SU-DHL-6 (cell line): ENCODE measurements at regions not wholly inside any gene's neighbourhood (a gene's known extent, or its start where the extent isn't known, plus 50 kb on each side); places are given as distances from the start of the nearest gene placed in this dataset.

Source experiments
- H2AFZ ChIP-seq: fragments of 200-600 bp; sonication (generic); 2 replicates; pipeline ENCODE4 v1.6.1; 2014; ENCODE audit warnings: low read depth, mild to moderate bottlenecking, moderate library complexity, mixed read lengths, antibody characterized with exemption, low read length; ENCODE audit not compliant: severe bottlenecking
- H3F3A ChIP-seq: fragments of 200-600 bp; shearing (Covaris generic); 2 replicates; pipeline ENCODE4 v1.6.0; 2016; ENCODE audit warnings: antibody characterized with exemption, mild to moderate bottlenecking; ENCODE audit not compliant: insufficient read depth
- H3K27ac ChIP-seq: fragments of 200-600 bp; sonication (generic); 2 replicates; pipeline ENCODE4 v1.5.1; 2016; ENCODE audit warnings: low read depth, mild to moderate bottlenecking, low read length, moderate library complexity, mixed read lengths
- H3K27me3 ChIP-seq: fragments of 200-600 bp; sonication (generic), shearing (Covaris generic); 2 replicates; pipeline ENCODE4 v1.6.0; 2014; ENCODE audit warnings: mild to moderate bottlenecking, low read length
- H3K36me3 ChIP-seq: fragments of 200-600 bp; sonication (generic); 2 replicates; pipeline ENCODE4 v1.6.1; 2014; ENCODE audit warnings: mild to moderate bottlenecking, low read length, mixed read lengths
- H3K4me2 ChIP-seq: fragments of 300-600, 200-600 bp; shearing (Covaris generic), sonication (generic); 2 replicates; pipeline ENCODE4 v1.6.0; 2014; ENCODE audit warnings: low read length, low read depth, mild to moderate bottlenecking; ENCODE audit not compliant: poor library complexity, severe bottlenecking
- H3K4me3 ChIP-seq: fragments of 200-600 bp; sonication (generic); 2 replicates; pipeline ENCODE4 v1.5.1; 2014; ENCODE audit warnings: antibody characterized with exemption, low read length, mild to moderate bottlenecking, mixed read lengths; ENCODE audit not compliant: insufficient read depth, poor library complexity, severe bottlenecking
- H3K79me2 ChIP-seq: fragments of 200-600 bp; sonication (generic); 2 replicates; pipeline ENCODE4 v1.6.1; 2014; ENCODE audit warnings: mild to moderate bottlenecking, low read length, moderate library complexity; ENCODE audit not compliant: insufficient read depth
- H3K9ac ChIP-seq: fragments of 200-600 bp; sonication (generic); 2 replicates; pipeline ENCODE4 v1.7.0; 2014; ENCODE audit warnings: mild to moderate bottlenecking, low read length
- H3K9me2 ChIP-seq: fragments of 200-600 bp; sonication (generic); replicated peaks from 2 replicates; pipeline ENCODE4 v1.6.1; 2014; ENCODE audit warnings: low read length; ENCODE audit not compliant: insufficient read depth
- H3K9me3 ChIP-seq: fragments of 200-600 bp; sonication (generic); 2 replicates; pipeline ENCODE4 v1.6.1; 2014; ENCODE audit warnings: low read length, mixed read lengths; ENCODE audit not compliant: insufficient read depth
- H4K20me1 ChIP-seq: fragments of 200-600 bp; sonication (generic); 2 replicates; pipeline ENCODE4 v1.6.1; 2014; ENCODE audit warnings: low read depth, mild to moderate bottlenecking, antibody characterized with exemption, low read length, moderate library complexity, mixed read lengths
- EZH2phosphoT487 ChIP-seq: fragments of 200-600 bp; sonication (generic), shearing (Covaris generic); conservative IDR thresholded peaks from 2 replicates; pipeline ENCODE4 v1.6.1; 2018; ENCODE audit warnings: mild to moderate bottlenecking, antibody characterized with exemption, low read length, moderate library complexity, mixed read lengths
- TF ChIP-seq, protein P1 (sequence below): fragments of 200-600 bp; sonication (generic); IDR thresholded peaks from one replicate; pipeline ENCODE4 v1.5.1; 2017; ENCODE audit warnings: antibody characterized with exemption, mild to moderate bottlenecking, low read length, moderate library complexity; ENCODE audit not compliant: insufficient read depth, poor library complexity, severe bottlenecking

DNA sequence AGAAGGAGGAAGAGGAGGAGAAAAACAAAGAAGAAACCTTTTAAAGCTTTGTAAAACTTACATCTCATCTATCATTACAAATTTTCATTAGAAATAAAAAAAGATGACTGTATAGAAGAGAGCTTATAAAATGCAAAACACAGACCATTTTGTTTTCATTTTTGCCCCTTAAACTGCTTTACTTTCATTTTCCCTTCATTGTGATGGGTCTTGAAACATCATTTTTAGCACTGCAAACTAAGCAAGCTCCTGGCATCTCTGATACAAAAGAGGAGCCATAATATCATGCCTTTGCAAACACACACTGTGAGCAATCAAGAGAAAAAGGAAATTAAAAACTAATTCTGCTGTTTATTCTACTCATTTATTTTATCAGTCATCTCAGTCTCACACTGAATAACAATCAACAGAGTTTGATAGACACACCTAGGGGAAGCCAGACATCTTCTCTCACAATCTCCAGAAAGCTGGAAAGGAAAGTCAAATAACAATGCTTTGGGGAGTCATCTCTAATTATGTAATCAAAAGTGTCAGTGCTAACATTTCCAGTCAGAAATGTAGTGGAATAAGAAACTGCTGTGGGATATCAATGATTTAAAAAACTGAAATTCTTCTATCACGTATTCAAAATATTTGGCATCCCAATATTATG, 467.7 kb upstream of the FAT3 start:
- Histone ChIP-seq H3K9ac (no peak overlapping the region), H4K20me1 (no peaks in the 10 kb centered on the region), H3K4me2 (no peak overlapping the region), H3K9me3 (no peaks in the 10 kb centered on the region), H3K4me3 (no peak overlapping the region), H2AFZ (no peak overlapping the region), H3K36me3 (no peaks in the 10 kb centered on the region), H3F3A (no peaks in the 10 kb centered on the region), H3K9me2 (no peaks in the 10 kb centered on the region), H3K79me2 (no peaks in the 10 kb centered on the region), H3K27me3 (no peaks in the 10 kb centered on the region), H3K27ac (no peak overlapping the region)
- no peak for TF ChIP-seq EZH2phosphoT487
- TF ChIP-seq, protein P1, sequence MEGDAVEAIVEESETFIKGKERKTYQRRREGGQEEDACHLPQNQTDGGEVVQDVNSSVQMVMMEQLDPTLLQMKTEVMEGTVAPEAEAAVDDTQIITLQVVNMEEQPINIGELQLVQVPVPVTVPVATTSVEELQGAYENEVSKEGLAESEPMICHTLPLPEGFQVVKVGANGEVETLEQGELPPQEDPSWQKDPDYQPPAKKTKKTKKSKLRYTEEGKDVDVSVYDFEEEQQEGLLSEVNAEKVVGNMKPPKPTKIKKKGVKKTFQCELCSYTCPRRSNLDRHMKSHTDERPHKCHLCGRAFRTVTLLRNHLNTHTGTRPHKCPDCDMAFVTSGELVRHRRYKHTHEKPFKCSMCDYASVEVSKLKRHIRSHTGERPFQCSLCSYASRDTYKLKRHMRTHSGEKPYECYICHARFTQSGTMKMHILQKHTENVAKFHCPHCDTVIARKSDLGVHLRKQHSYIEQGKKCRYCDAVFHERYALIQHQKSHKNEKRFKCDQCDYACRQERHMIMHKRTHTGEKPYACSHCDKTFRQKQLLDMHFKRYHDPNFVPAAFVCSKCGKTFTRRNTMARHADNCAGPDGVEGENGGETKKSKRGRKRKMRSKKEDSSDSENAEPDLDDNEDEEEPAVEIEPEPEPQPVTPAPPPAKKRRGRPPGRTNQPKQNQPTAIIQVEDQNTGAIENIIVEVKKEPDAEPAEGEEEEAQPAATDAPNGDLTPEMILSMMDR = no peak

DNA sequence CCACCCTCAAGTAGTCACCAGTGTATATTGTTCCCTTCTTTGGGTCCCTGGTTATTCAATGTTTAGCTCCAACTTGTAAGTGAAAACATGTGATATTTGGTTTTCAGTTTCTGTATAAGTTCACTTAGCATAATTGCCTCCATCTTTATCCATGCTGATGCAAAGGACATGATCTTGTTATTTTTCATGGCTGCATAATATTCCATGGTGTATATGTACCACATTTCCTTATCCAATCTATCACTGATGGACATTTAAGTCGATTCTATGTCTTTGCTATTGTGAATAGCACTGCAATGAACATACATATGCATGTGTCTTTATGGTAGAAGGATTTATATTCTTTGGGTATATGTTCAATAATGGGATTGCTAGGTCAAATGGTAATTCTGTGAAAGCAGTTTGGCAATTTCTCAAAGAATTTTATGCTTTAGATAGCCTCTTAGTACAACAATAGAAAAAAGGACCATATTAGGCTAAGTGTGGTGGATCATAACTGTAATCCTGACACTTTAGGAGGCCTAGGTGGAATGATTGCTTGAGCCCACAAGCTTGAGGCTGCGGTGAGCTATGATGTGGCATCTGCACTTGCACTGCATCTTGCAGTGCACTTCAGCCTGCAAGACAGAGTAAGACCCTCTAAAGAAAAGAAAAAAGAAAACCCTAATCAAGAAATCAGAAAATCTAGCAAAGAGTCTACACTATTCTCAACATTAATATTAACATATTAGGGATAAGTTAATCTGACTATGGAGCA, 468.5 kb upstream of the FAT3 start:
- no peak overlapping the region for H3K27ac ChIP-seq
- TF ChIP-seq EZH2phosphoT487 = no peak
- TF ChIP-seq, protein P1 = no peak
- no peaks in the 10 kb centered on the region for H3K36me3 ChIP-seq
- no peaks in the 10 kb centered on the region for H3K27me3 ChIP-seq
- no peaks in the 10 kb centered on the region for H3K79me2 ChIP-seq
- H3K4me2 ChIP-seq = no peak overlapping the region
- H3K4me3 ChIP-seq = no peak overlapping the region
- H3F3A ChIP-seq = no peaks in the 10 kb centered on the region
- H3K9me3 ChIP-seq = no peaks in the 10 kb centered on the region
- H2AFZ ChIP-seq = no peak overlapping the region
- no peaks in the 10 kb centered on the region for H3K9me2 ChIP-seq
- no peaks in the 10 kb centered on the region for H4K20me1 ChIP-seq
- H3K9ac ChIP-seq = no peak overlapping the region

DNA sequence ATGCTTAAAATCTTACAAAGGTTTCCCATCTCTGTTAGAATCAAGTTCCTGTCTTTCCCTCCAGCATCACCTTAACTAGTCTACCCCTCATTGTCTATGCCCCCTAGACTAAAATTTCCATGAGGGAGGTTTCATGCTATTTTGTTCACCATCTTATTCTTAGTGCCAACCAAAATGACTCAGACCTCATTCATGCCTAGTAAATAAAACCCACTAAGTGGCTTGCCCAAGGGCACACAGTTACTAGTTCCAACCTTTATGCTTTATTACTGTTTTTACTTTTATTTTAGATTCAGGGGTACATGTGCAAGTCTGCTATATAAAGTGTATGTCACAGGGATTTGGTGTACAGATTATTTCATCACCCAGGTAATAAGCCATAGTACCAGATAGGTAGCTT, 469.1 kb upstream of the FAT3 start:
- no peaks in the 10 kb centered on the region for H3K79me2 ChIP-seq
- H3K36me3 ChIP-seq = no peaks in the 10 kb centered on the region
- H3F3A ChIP-seq = no peaks in the 10 kb centered on the region
- no peaks in the 10 kb centered on the region for H3K9me3 ChIP-seq
- TF ChIP-seq, protein P1 = no peak
- TF ChIP-seq EZH2phosphoT487 = no peak
- H3K9me2 ChIP-seq = no peaks in the 10 kb centered on the region
- H4K20me1 ChIP-seq = no peaks in the 10 kb centered on the region
- no peaks in the 10 kb centered on the region for H3K27me3 ChIP-seq
- no peak overlapping the region for H3K4me3 ChIP-seq
- no peak overlapping the region for H3K4me2 ChIP-seq
- no peak overlapping the region for H3K27ac ChIP-seq
- H2AFZ ChIP-seq = no peak overlapping the region
- no peak overlapping the region for H3K9ac ChIP-seq
